Activated gamma-delta T cell (primary cell): ENCODE measurements at regions not wholly inside any gene's neighbourhood (a gene's known extent, or its start where the extent isn't known, plus 50 kb on each side); places are given as distances from the start of the nearest gene placed in this dataset.
"Not testable (repeated sequence)": the region's sequence is repeated elsewhere in the genome, so short reads cannot be mapped to it uniquely, and the experiment has no call there.

Experiments used
- DNase-seq: peaks from one replicate; lab custom pipeline; 2025; lab: John Stamatoyannopoulos, UW

DNA sequence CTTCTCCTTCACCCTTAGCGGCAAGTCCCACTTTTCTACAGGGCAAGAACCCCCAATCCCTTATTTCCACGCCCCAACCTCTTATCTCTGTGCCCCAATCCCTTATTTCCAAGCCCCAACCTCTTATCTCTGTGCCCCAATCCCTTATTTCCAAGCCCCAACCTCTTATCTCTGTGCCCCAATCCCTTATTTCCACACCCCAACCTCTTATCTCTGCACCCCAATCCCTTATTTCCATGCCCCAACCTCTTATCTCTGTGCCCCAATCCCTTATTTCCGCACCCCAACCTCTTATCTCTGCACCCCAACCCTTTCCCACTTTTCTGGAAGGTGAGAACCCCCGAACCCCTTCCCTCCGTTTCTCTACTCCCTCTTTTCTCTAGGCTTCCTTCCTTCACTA lies 116.1 kb upstream of the GJE1 start:
- not testable (repeated sequence) for DNase-seq

DNA sequence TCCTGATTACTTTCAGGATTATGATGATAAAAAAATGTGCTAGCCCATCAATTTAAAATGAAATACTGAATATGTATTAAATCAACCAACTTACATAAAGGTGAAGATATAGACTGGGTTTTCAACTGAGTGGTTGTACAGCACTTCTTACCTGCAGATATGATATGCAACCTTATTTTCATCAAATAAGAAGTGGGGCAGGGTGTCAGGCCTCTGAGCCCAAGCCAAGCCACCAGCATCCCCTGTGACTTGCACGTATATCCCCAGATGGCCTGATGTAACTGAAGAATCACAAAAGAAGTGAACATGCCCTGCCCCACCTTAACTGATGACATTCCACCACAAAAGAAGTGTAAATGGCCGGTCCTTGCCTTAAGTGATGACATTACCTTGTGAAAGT lies 117.3 kb upstream of the GJE1 start:
- not testable (repeated sequence) for DNase-seq

DNA sequence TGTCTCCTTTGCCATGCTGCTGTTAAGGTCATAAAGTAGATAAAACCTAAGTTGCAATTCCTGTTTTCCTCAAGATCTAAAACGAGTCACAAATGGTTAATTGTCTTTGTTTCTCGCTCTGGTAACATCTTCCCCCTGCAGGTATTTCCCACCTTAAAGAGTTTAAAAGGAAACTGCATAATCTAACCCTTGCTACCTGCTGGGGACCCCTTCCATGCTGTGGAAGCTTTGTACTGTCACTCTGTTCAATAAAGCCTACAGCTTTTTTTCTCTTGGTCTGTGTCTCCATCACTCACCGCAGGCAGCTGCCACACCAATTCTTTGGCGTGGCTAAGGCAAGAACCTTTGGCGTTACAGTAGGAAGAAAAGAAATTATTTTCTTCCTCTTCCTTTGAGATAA lies 117.7 kb upstream of the GJE1 start:
- DNase-seq, result no peak

DNA sequence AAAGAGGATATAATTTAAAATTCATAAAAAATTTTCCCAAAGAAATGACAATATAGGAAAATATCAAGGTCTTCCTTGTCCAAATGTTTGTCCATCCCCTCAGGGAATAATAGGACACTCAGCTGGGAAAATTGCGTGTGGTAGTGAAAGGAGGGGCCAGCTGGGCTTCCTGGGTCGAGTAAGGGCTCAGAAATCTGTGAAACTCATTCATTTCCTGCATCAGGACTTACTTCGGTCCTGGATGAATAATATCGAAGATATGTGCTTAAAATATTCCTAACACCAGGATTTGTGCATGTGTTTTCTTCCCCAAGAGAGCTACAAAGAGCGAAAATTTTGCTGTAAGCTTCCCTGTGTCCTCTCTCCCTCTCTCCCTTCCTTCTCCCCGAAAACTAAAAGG lies 118.2 kb upstream of the GJE1 start:
- no peak for DNase-seq

DNA sequence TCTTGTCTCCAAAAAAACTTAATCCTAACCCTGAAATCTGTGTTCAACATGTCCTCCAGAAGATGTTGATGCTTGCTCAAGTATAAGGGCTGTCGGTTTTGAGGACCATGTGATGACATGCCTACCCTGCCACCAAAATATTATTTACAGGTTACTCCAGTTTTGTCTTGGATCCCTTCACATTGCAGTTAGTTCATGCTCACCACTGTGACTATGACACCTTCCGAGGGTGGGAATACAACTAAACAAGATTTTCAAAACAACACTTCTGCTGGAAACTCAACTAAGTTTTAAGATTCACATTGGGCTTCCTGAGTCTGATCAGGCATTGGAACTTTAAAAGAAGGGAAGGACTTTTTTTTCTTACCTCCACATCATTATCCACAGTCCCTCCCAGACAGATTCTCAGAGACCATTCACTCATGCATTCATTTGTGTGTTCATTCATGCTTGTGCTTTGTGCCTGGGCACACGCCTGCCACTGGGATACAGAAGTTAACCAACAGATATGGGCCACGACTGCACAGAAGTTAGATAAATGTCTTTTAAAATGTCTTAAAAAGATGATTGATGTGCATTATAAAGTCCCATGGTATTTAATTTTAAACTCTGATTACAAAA lies 118.7 kb upstream of the GJE1 start:
- DNase-seq, result no peak

DNA sequence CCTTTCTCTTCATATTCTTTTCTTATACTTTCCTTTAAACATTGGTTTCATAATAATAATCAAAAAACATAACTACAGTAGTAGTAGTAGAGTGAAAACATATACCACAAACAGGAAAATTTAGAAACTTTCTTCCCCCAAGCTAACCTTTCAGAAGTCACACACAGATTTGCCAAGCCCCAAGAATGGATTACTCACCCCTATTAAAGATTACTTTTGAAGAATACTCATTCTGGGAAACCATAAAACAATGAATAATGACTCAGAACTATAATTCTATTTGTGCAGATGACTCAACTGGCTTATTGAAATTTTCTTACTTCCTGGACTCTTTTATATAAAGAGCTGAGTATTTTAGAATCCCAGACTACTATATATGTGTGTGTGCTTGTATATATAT lies 119.4 kb upstream of the GJE1 start:
- DNase-seq, result no peak

DNA sequence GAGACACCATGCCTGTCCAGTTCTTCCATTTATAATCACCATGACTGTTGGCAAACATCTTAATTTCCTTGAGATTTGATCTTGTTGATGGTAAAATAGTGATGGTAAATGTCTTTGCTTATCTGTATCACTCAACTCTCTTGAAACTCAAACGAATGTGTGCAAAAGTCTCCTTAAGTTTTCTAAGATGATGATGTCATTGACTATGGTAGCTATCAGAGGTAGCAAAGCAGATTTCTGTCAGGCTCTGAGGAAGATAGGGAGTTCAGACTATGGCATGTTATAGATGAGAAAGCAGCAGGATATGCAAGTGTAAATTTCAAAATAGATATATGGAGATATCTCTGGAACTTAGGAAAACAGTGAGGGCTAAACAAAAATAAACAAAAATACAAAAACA lies 121.0 kb upstream of the GJE1 start:
- no peak for DNase-seq

DNA sequence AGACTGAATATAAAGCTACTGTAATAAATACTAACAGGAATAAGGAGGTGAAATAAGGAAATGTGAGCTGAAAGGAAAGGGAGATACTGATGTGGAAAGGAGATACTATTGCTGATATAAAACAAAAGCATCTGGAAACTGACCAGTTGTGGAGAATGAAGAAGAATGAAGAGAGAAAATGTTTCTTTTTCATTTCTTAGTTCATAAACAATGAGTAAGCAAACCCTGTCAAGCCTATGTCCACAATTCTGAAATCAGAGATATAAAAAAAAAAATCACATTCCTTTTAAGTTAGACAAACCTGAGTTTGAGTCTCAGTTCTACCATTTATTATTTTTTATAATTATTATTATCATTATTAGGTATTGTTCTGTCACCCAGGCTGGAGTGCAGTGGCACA lies 121.6 kb upstream of the GJE1 start:
- no peak for DNase-seq

DNA sequence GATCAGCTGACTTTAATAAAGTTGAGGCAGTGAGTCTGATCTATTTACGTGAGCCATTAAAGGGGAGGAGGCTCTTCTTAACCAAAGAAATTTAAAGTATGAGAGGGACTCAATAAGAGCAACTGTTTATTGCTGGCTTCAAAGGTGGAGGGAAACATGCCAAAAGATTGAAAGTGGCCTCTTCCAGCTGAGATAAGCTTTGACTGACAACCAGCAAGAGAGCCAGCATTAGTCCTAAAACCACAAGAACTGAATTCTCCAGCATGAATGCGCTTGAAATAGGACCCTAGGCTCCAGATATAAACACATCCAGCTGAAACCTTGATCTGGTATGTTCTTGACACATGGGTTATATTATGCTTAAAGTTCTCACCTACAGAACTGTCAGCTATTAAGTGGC lies 123.1 kb upstream of the GJE1 start:
- DNase-seq, result no peak

DNA sequence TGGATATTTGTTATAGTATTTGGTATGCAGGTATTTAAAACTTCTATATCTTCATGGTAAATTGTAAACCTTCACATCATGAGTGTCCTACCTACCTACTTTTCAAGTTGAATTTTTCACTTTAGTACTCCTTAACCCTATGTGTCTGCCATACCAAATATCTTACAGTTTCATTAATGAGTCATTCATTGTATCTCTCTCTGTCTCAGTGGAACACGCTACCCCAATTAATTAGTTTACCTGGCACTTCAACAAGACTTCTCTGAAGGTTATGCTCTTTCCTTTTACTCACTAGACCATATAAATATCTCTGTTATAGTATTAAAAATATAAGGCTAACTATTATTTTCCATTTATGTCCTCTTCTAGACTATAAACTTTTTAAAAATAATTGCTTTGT lies 123.9 kb upstream of the GJE1 start:
- DNase-seq, result no peak

DNA sequence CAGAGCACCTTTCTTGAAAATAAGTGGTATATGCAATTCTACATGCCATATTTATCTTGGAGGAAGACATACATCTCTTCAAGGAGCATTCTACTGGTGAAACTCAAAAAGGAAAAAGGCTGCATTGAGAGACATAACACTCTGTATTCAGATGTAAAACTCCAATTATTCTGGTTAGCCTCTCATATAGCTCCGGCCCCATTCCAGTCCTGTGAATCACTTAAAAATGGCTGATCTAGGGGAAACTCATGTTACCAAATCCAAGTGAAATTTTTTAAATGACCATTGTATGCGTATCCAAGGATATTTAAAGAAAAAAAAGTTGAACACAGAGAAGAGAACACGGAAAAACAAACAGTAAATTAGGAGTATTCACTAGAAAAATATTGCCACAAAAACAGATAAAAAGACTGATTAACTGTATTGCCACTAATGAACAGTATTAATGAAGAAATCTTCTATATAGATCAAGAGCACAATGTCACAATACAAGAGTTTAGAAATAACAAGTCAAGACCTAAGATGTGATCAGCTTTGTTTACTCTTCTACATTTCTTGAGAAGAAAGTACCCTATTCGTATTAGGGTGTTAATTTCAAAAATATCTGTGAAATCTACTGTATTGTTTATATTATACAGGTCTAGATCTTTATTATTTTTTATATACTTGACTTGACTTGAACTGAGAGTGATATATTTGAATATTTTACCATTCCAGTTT lies 124.5 kb upstream of the GJE1 start:
- no peak for DNase-seq

DNA sequence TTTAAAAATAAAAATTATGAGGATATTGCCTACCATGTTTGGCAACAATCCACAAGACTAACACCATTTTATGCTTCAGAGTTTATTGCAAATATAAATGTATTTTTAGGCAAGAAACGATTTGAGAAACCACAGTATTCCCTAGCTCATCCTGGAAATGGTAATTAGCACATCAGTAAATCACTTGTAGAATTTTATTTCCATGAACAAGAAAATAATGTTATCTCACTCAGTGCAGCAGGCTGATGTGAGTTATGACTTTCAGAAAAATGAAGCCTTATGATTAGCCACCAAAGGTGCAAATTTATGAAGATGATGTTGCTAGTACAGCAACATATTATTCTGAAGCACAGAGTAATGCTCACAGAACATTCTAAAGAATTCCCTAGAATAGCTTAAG lies 127.7 kb upstream of the GJE1 start:
- DNase-seq, result no peak

DNA sequence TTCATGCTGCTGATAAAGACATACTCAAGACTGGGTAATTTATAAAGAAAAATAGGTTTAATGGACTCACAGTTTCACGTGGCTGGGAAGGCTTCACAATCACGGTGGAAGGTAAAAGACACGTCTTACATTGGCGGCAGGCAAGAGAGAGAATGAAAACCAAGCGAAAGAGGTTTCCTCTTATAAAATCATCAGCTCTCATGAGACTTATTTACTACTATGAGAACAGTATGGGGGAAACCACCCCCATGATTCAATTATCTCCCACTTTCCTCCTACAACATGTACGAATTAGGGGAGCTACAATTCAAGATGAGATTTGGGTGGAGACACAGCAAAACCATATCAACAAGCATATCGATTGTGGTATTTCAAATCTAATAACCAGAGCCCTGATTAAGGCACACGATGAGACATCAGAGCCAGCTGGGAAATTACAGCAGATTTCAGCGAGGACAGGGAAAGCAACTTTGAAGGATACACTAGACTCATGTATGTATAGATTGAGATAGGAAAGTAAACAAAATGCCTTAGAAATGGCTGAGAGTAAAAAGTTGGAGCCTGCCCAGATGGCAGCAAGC lies 129.8 kb upstream of the GJE1 start:
- no peak for DNase-seq

DNA sequence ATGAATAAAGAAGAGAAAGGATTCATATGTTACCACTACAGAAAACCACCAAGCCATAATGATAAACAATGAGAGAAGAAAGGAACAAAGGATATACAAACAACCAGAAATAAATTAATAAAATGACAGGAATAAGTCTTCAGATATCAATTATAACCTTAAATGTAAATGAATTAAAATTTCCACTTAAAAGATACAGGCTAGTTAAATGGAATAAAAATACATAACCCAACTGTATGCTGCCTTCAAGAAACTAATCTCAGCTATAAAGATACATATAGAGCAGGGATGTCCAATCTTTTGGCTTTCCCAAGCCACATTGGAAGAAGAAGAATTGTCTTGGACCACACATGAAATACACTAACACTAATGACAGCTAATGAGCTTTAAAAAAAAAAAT lies 135.9 kb upstream of the GJE1 start:
- no peak for DNase-seq

DNA sequence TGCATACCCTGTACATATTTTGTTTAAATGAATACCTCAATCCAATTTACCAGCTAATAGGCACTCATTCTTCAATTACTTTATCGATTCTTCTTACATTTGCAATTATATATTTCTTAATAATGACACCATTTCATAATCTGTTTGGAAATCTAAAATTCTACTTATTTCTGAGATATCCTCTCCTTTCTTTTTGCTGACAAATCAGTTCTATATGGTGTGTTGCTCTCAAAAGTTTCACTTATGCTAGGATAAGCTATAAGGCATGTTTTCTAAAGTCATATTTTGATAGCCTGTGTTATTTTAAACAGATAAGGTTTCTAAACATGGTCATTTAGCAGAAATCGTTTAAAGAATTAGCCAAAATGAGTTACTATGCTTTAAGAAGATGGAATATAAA lies 140.6 kb upstream of the GJE1 start:
- DNase-seq, result no peak

DNA sequence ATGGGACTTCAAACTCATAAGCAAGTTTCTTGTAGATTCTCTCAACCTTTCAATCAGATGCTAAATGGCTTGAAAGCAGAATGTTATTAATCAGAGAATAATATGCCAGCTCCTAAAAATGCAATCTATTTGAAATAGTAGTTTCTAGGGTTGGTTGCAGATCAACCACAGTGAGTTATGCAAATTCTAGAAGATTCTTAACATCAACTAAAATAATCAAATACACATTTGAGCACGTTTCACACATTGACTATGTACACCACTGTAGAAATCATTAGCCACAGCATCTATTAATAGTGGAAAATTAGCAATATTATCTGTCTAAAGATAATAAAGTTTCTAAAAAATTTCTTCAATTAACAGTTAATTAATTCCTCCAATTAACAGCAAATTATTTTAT lies 141.9 kb upstream of the GJE1 start:
- DNase-seq, result no peak

DNA sequence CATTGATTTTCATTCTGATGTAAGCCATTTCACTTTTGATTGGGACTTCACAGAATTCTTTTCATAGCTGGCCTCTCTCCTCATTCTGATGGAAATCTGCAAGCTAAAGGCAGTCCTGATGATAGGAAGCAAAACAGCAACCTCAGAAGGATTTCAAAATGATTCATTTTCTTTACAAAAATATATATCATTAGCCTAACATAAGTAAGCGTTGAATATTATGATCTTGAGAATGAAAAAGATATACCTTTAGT lies 143.1 kb upstream of the GJE1 start:
- no peak for DNase-seq

DNA sequence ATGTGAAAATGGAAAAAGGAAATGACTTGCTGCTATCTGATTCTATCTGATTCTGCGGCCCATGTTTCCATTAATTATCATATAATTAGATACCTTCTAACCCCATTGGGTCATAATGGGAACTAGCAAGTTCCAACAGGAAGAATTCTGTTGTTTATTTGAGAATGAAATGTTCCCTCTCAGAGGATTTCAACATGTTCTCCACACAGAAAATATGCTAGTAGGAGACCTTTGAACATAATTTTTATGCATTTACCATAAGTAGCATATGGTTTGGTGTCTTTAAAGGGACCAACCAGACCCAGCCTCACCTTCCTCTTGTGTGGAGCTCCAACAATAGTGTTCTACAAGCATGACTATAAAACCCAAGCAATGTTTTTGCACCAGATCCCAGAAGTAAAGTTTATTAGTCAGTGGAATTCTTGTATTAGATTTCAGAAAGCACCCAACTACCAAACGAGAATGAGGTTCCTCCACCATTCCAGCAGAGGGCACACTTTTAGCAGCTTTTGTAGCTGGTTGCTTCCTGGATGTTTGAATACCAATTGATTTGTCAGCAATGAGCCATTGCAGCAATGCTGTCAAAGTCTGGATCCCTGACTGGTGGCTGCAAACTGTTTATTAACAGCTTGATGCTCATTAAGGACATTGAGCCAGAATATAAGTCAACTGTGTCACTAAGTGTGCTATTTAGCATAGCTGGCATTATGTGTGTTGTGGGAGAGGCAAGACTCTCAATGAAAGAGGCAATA lies 143.6 kb upstream of the GJE1 start:
- no peak for DNase-seq

DNA sequence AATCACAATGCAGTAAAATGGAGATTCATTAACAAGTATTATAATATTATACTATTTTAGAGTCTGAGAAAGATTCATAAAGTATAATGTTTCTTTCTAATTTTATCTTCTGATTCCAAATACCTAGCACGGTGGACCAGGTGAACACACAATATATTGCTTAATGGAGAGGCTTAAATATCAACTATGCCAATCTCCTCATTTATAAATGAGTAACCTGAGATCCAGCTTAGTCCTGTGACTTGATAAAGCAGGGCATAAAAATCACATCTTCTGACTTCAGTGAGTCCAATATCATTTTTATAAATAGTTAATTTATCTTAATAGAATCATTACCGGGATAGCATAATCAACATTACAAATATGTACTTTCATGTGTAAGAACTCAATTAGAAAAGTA lies 144.4 kb upstream of the GJE1 start:
- DNase-seq, result no peak

DNA sequence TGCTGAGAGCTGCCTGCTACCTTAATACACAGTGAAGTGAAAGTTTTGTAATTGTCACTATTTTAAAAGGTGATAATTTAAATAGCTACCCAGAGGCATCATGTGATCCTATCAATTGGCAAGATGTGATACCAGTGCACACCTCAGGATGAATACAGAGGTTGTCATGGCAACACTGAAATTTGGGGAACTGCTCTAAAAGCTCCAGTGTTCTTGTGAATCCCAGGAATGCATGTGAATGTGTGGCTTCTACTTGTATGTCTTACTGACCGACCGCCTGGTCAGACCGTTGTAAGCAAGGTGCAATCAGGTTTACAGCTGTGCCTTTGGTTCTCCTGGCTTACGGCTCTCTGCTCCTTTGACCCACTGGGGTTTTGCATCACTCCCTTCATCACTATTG lies 146.3 kb upstream of the GJE1 start:
- no peak for DNase-seq

DNA sequence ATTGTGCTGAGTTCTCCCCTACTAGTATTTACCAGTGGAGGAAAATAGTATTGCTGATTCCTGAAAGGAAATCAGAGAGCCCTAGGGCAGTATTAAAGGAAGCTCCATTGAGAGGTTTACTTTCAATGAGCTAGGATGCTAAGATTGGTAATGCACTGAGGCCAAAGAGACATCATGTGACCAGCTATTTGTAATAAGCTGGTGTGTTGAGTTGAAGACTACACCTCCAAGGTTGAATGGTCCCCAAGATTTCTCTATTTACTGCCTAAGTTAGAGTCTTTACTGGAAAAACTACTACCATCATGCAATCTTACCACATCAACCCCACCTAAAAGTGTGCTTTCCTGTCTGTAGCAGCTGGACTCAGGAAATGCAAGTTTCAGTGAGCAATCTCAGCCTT lies 151.5 kb upstream of the GJE1 start:
- DNase-seq, result no peak

DNA sequence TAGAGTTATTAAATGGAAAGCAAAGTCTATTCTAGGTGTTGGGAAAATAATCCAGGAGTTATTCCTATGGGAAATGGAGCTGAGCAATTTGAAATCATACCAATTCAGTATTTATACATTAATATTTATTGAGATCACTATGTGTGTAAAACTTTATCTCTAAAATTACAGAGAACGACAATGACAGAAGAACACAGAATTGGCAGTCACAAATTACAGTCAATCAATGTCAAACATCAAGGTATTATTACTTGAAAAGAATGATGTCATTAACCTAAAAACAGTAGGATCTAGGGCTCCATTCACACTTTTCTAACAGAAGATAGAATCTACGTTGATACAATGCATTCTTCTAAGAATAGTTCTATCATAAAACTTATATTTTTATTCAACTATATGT lies 154.9 kb upstream of the GJE1 start:
- no peak for DNase-seq

DNA sequence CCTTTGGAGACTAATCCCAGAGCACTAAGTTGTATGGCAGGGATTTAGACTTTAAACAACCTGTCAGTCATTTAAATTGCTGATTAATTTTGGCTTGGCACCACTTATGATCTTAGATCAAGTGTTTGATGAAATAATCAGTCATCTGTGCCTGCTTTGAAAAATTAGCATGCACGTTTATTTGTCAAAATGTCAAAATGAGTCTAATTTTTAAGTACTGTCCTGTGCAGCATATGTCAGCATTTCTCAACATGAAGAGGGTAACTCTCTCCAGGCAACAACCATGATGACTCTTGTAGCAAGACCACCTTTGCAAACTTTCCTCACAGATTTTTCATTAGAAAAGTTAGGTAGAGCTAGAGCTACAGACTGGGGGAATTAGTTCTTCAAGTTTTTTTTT lies 155.7 kb upstream of the GJE1 start:
- DNase-seq, result no peak
